Spleen (tissue), 11 donors: ENCODE measurements at regions not wholly inside any gene's neighbourhood (a gene's known extent, or its start where the extent isn't known, plus 50 kb on each side); places are given as distances from the start of the nearest gene placed in this dataset.

Source experiments
- DNase-seq: peaks from one replicate; pipeline ENCODE4 v3.0.0-alpha.2; 2020
- H3K27ac ChIP-seq, 8 donors: fragments of 200-600 bp; sonication (generic) in 7 of 8; 1 replicate in 4 of 8; 2 replicates in 4 of 8; pipeline versions ENCODE4 v1.5.0 to v1.8.0; 2016 to 2021; ENCODE audit warnings: inconsistent platforms in 4 of 8, mild to moderate bottlenecking in 4 of 8, moderate library complexity in 1 of 8
- H3K27me3 ChIP-seq, 7 donors: fragments of 200-600 bp; sonication (generic) in 6 of 7; replicated peaks in 1 of 7; 1 replicate in 4 of 7; 2 replicates in 3 of 7; pipeline versions ENCODE4 v1.5.0 to v1.8.0; 2016 to 2021; ENCODE audit warnings: inconsistent platforms in 3 of 7, mild to moderate bottlenecking in 1 of 7
- H3K36me3 ChIP-seq, 6 donors: fragments of 200-600 bp; sonication (generic) in 5 of 6; 1 replicate in 4 of 6; 2 replicates in 2 of 6; pipeline versions ENCODE4 v1.5.0 to v1.8.0; 2016 to 2021; ENCODE audit warnings: inconsistent platforms in 2 of 6
- H3K4me1 ChIP-seq, 6 donors: fragments of 200-600 bp; sonication (generic) in 5 of 6; 1 replicate in 3 of 6; 2 replicates in 3 of 6; pipeline versions ENCODE4 v1.5.0 to v1.8.0; 2016 to 2021; ENCODE audit warnings: inconsistent platforms in 3 of 6
- H3K4me3 ChIP-seq, 8 donors: fragments of 200-600 bp; sonication (generic) in 7 of 8; 1 replicate in 4 of 8; 2 replicates in 4 of 8; pipeline versions ENCODE4 v1.5.0 to v1.8.0; 2016 to 2021; ENCODE audit warnings: inconsistent platforms in 4 of 8, mild to moderate bottlenecking in 4 of 8, moderate library complexity in 2 of 8
- H3K9me3 ChIP-seq, 8 donors: fragments of 200-600 bp; sonication (generic) in 7 of 8; 1 replicate in 4 of 8; 2 replicates in 4 of 8; pipeline versions ENCODE4 v1.5.0 to v1.8.0; 2016 to 2021; ENCODE audit warnings: inconsistent platforms in 4 of 8
- CTCF ChIP-seq, 11 experiments: fragments of 200-600 bp in 7 of 11; fragments of 450-650 bp in 4 of 11; sonication (generic) in 4 of 11; IDR thresholded peaks in 8 of 11; conservative IDR thresholded peaks in 3 of 11; 1 replicate in 7 of 11; 2 replicates in 4 of 11; pipeline versions ENCODE4 v1.4.0 to v1.8.0; 2016 to 2021; ENCODE audit warnings: antibody characterized with exemption in 11 of 11, inconsistent platforms in 4 of 11, mild to moderate bottlenecking in 1 of 11
- POLR2A ChIP-seq, 3 donors: fragments of 450-650 bp; IDR thresholded peaks; one replicate each; pipeline ENCODE4 v1.5.1; 2017; ENCODE audit warnings: antibody characterized with exemption in 3 of 3, mild to moderate bottlenecking in 1 of 3
- POLR2AphosphoS5 ChIP-seq, 3 donors: sonication (generic); formaldehyde crosslinking; IDR thresholded peaks; one replicate each; pipeline ENCODE4 v1.5.1; 2017; ENCODE audit warnings: antibody characterized with exemption in 3 of 3
- WGBS, 5 donors: extraction: QIAGEN DNeasy Blood & Tissue Kit in 3 of 5; methylation state at CpG; one replicate each; pipeline versions ENCODE4 v1.1.5 to v1.1.7; 2013 to 2018; 5-methylcytosine and 5-hydroxymethylcytosine counted together
- intact Hi-C: fragments of 100-400 bp; cut with DNase I; formaldehyde crosslinking; loops from one replicate; pipeline ENCODE4 v1.15.0; 2023; ENCODE audit warnings: low total_unique reads
- donor health status: healthy with polysubstance abuse.
- donor health status: DM: no; HTN: no; CAD: no; lungs with moderate emphysema.
- donor health status: DM: no; HTN: no; CAD: no.
- donor health status: Bipolar disorder and iron deficiency.
- donor health status: healthy.
- donor health status: DM: no; HTN: no; CAD: no.
- donor health status: DM: yes; HTN: yes; CAD: no.

GRCh38 chr2:147096671-147097070, 748.2 kb upstream of the ACVR2A start:
- Histone ChIP-seq H3K27ac (no peak overlapping the region), H3K9me3 (no peaks in the 10 kb centered on the region), H3K36me3 (no peaks in the 10 kb centered on the region), H3K4me1 (no peaks in the 10 kb centered on the region), H3K27me3 (no peaks in the 10 kb centered on the region), H3K4me3 (no peak overlapping the region)
- TF ChIP-seq POLR2A (IDR thresholded peaks at IDR 0.05) (no peak), CTCF (IDR thresholded peaks at IDR 0.05 in 8 of 11, conservative IDR thresholded peaks at IDR 0.05 in 3 of 11) (no peak), POLR2AphosphoS5 (IDR thresholded peaks at IDR 0.05) (no peak)
- intact Hi-C loops: no loop called here
- no peak for DNase-seq

- no peak for TF ChIP-seq POLR2AphosphoS5 (IDR thresholded peaks at IDR 0.05)
- no peak for TF ChIP-seq POLR2A (IDR thresholded peaks at IDR 0.05)
- no peak for TF ChIP-seq CTCF (IDR thresholded peaks at IDR 0.05 in 8 of 11, conservative IDR thresholded peaks at IDR 0.05 in 3 of 11)
- H3K9me3 ChIP-seq: no peaks in the 10 kb centered on the region
- 90 to 94% (median 93%) methylated on average over 2 of the region's 2 CpGs for WGBS, 5 donors
- H3K4me1 ChIP-seq: no peaks in the 10 kb centered on the region
- intact Hi-C loops: no loop called here
- no peak for DNase-seq
- H3K27ac ChIP-seq: no peak overlapping the region
- no peak overlapping the region for H3K4me3 ChIP-seq
- no peaks in the 10 kb centered on the region for H3K36me3 ChIP-seq
- H3K27me3 ChIP-seq: no peaks in the 10 kb centered on the region
Measured at GRCh38 chr2:147095376-147095775, 749.5 kb upstream of the ACVR2A start.

- Histone ChIP-seq H3K36me3 (no peaks in the 10 kb centered on the region), H3K4me1 (no peaks in the 10 kb centered on the region), H3K9me3 (no peaks in the 10 kb centered on the region), H3K27ac (no peak overlapping the region), H3K27me3 (no peaks in the 10 kb centered on the region), H3K4me3 (no peak overlapping the region)
- WGBS, 5 donors: 57 to 78% (median 65%) methylated on average over 4 of the region's 4 CpGs
- intact Hi-C loops: no loop called here
- no peak for DNase-seq
- no peak for TF ChIP-seq POLR2AphosphoS5 (IDR thresholded peaks at IDR 0.05)
Measured at GRCh38 chr2:147094077-147094476, 750.8 kb upstream of the ACVR2A start.

GRCh38 chr2:147092266-147092665, 752.6 kb upstream of the ACVR2A start:
- Histone ChIP-seq H3K27ac (no peak overlapping the region), H3K9me3 (no peaks in the 10 kb centered on the region), H3K36me3 (no peaks in the 10 kb centered on the region), H3K4me3 (no peak overlapping the region), H3K4me1 (no peaks in the 10 kb centered on the region), H3K27me3 (no peaks in the 10 kb centered on the region)
- TF ChIP-seq CTCF (IDR thresholded peaks at IDR 0.05 in 8 of 11, conservative IDR thresholded peaks at IDR 0.05 in 3 of 11): no peak
- no peak for TF ChIP-seq POLR2AphosphoS5 (IDR thresholded peaks at IDR 0.05)
- TF ChIP-seq POLR2A (IDR thresholded peaks at IDR 0.05): no peak
- 88 to 98% (median 95%) methylated on average over 4 of the region's 4 CpGs for WGBS, 5 donors
- no peak for DNase-seq
- intact Hi-C loops: no loop called here

GRCh38 chr2:147091448-147091847, 753.4 kb upstream of the ACVR2A start:
- 0 to 4% (median 0%) methylated on average over 1 of the region's 1 CpG for WGBS, 5 donors
- Histone ChIP-seq H3K4me3 (no peak overlapping the region), H3K4me1 (no peaks in the 10 kb centered on the region), H3K36me3 (no peaks in the 10 kb centered on the region), H3K27ac (no peak overlapping the region), H3K27me3 (no peaks in the 10 kb centered on the region), H3K9me3 (no peaks in the 10 kb centered on the region)
- DNase-seq: no peak
- TF ChIP-seq POLR2AphosphoS5 (IDR thresholded peaks at IDR 0.05) (no peak), POLR2A (IDR thresholded peaks at IDR 0.05) (no peak), CTCF (IDR thresholded peaks at IDR 0.05 in 8 of 11, conservative IDR thresholded peaks at IDR 0.05 in 3 of 11) (no peak)
- intact Hi-C loops: no loop called here
